ENCODE measurements at regions not wholly inside any gene's neighbourhood (a gene's known extent, or its start where the extent isn't known, plus 50 kb on each side); places are given as distances from the start of the nearest gene placed in this dataset.

GRCh38 chr4:114193624-114194399 is 214.4 kb upstream of the ARSJ start:
- H2AK5ac ChIP-seq (ENCODE audit: low read depth, low read length): no peak overlapping the region
- H3K79me2 ChIP-seq (ENCODE audit: control insufficient read depth in 1 of 2, insufficient read depth in 2 of 2, low read length in 2 of 2): no peaks in the 10 kb centered on the region
- no peak overlapping the region for H3K4ac ChIP-seq (replicated peaks; ENCODE audit: insufficient read length, low read depth, low read length)
- no peaks in the 10 kb centered on the region for H4K20me1 ChIP-seq (replicated peaks in 1 of 2; ENCODE audit: control insufficient read depth in 1 of 2, insufficient read depth in 2 of 2, low read length in 2 of 2)
- 92% methylated on average over 5 of the region's 5 CpGs; no CpG with 5 or more reads in 1 of the 2 experiments for WGBS, 2 experiments (ENCODE audit: extremely low coverage in 1 of 2, insufficient coverage in 1 of 2, insufficient read length in 1 of 2, insufficient replicate concordance in 2 of 2, low coverage in 1 of 2, low lambda C conversion rate in 2 of 2, missing lambda C conversion rate in 1 of 2)
- ChIA-PET CTCF (ENCODE audit: partially characterized antibody) (interaction anchor here (1.1 to 1.6 kb wide), 3 partner anchors 13 to 241 kb away, joined by 3 to 4 read pairs (median 3); no protein-coding TSS in a partner anchor), POLR2A (ENCODE audit: partially characterized antibody) (no interaction called here)
- H3K9me3 ChIP-seq (ENCODE audit: insufficient read depth in 2 of 2, low read depth in 1 of 2, low read length in 1 of 2): no peaks in the 10 kb centered on the region
- H3K27ac ChIP-seq (ENCODE audit: low read depth, low read length): no peak overlapping the region
- no peak overlapping the region for H3K23ac ChIP-seq (ENCODE audit: insufficient read length)
- no peak overlapping the region for H3K4me2 ChIP-seq (ENCODE audit: insufficient read depth in 1 of 2, low read depth in 2 of 2, low read length in 2 of 2)
- no peak overlapping the region for H4K91ac ChIP-seq (replicated peaks; ENCODE audit: insufficient read length, low read length)
- H2BK12ac ChIP-seq (ENCODE audit: low read depth, low read length): no peak overlapping the region
- no peaks in the 10 kb centered on the region for H3K23me2 ChIP-seq (ENCODE audit: low read depth, low read length)
- no peak for TF ChIP-seq RAD21 (IDR thresholded peaks at IDR 0.05 in 1 of 2, conservative IDR thresholded peaks at IDR 0.05 in 1 of 2; ENCODE audit: low read depth in 2 of 2, low read length in 2 of 2)
- no peak for TF ChIP-seq TBP (IDR thresholded peaks at IDR 0.05; ENCODE audit: low read depth, low read length)
- TF ChIP-seq FOSL1 (IDR thresholded peaks at IDR 0.05; ENCODE audit: insufficient read depth, low read depth, low read length): no peak
- no peak for TF ChIP-seq KDM1A (IDR thresholded peaks at IDR 0.05; ENCODE audit: borderline replicate concordance, low read length)
- TF ChIP-seq EP300 (IDR thresholded peaks at IDR 0.05; ENCODE audit: borderline replicate concordance in 1 of 2, low read depth in 2 of 2, low read length in 2 of 2): no peak
- TF ChIP-seq BACH1 (IDR thresholded peaks at IDR 0.05; ENCODE audit: low read length): no peak
- TF ChIP-seq ATF2 (IDR thresholded peaks at IDR 0.05; ENCODE audit: low read length): no peak
- no peak overlapping the region for H2BK20ac ChIP-seq (ENCODE audit: low read length)
- no peak overlapping the region for H4K5ac ChIP-seq (ENCODE audit: insufficient read length, low read depth, low read length)
- no peak overlapping the region for H3K14ac ChIP-seq (ENCODE audit: insufficient read length)
- H3K27me3 ChIP-seq (replicated peaks in 1 of 4; ENCODE audit: control insufficient read depth in 3 of 4, extremely low read depth in 1 of 4, insufficient read depth in 3 of 4, low read length in 3 of 4): peaks cover 0 to 1% (median 0%) of the 10 kb centered on the region in 4 experiments; a peak in 1 of 7 replicates
- no peak overlapping the region for H3K4me3 ChIP-seq (ENCODE audit: extremely low read depth in 1 of 4, insufficient read depth in 2 of 4, low read depth in 3 of 4, low read length in 4 of 4)
- H2BK15ac ChIP-seq (ENCODE audit: low read length): no peak overlapping the region
- H3K9ac ChIP-seq (replicated peaks in 1 of 4; ENCODE audit: extremely low read depth in 1 of 4, low read depth in 3 of 4, low read length in 3 of 4): no peak overlapping the region
- FAIRE-seq: no peak
- no peak overlapping the region for H2BK120ac ChIP-seq (replicated peaks; ENCODE audit: low read depth, low read length)
- no peak for DNase-seq (ENCODE audit: low read depth in 1 of 2, low spot score in 2 of 2)
- no peak overlapping the region for H4K8ac ChIP-seq (ENCODE audit: extremely low read depth, insufficient read depth, low read length)
- H3K56ac ChIP-seq (replicated peaks; ENCODE audit: insufficient read length, low read depth, low read length): no peak overlapping the region
- no peaks in the 10 kb centered on the region for H3K36me3 ChIP-seq (ENCODE audit: control insufficient read depth in 2 of 4, insufficient read depth in 4 of 4, low read length in 3 of 4)
- no peak overlapping the region for H3K18ac ChIP-seq (ENCODE audit: extremely low read depth, low read length)
- no peaks in the 10 kb centered on the region for H3K4me1 ChIP-seq (replicated peaks in 1 of 4; ENCODE audit: control insufficient read depth in 3 of 4, insufficient read depth in 4 of 4, low read length in 3 of 4)
- H3K79me1 ChIP-seq (ENCODE audit: low read depth, low read length): no peaks in the 10 kb centered on the region
- no peak overlapping the region for H2BK5ac ChIP-seq (ENCODE audit: low read depth, low read length)
- H2AFZ ChIP-seq (ENCODE audit: low read length): no peak overlapping the region

All from H1 (cell line).